ENCODE measurements at regions not wholly inside any gene's neighbourhood (a gene's known extent, or its start where the extent isn't known, plus 50 kb on each side); places are given as distances from the start of the nearest gene placed in this dataset.

- TF ChIP-seq CTCF (tag by site-specific recombination; IDR thresholded peaks at IDR 0.05) (no peak), ZBTB17 (tag by site-specific recombination; IDR thresholded peaks at IDR 0.05) (no peak), ZNF248 (tag by site-specific recombination; IDR thresholded peaks at IDR 0.05) (no peak), ZBTB1 (tag by site-specific recombination; IDR thresholded peaks at IDR 0.05) (no peak), ZNF792 (tag by site-specific recombination; IDR thresholded peaks at IDR 0.05) (no peak), ZNF664 (tag by site-specific recombination; IDR thresholded peaks at IDR 0.05) (no peak), KLF17 (tag by site-specific recombination; IDR thresholded peaks at IDR 0.05) (no peak), ZNF488 (tag by site-specific recombination; IDR thresholded peaks at IDR 0.05) (no peak)
These were observed 167.8 kb downstream of the DLEU7 start (continued) for GRCh38 chr13:50675651-50676050.

- H3K4me3 ChIP-seq (ENCODE audit: low read depth, low read length) = no peak overlapping the region
- H3K9me3 ChIP-seq (ENCODE audit: control insufficient read depth, insufficient read depth, low read depth, low read length) = no peaks in the 10 kb centered on the region
- ChIA-PET CTCF (no interaction called here), POLR2A (no interaction called here)
- H3K27ac ChIP-seq (ENCODE audit: extremely low read depth, low read depth, low read length) = no peak overlapping the region
- no peak for TF ChIP-seq ZNF561 (tag by site-specific recombination; IDR thresholded peaks at IDR 0.05; ENCODE audit: borderline replicate concordance)
- no peak for TF ChIP-seq PRDM2 (tag by site-specific recombination; IDR thresholded peaks at IDR 0.05; ENCODE audit: borderline replicate concordance)
- no peak for TF ChIP-seq ZBTB26 (tag by site-specific recombination; optimal IDR thresholded peaks at IDR 0.05)
- TF ChIP-seq ZNF175 (tag by site-specific recombination; IDR thresholded peaks at IDR 0.05) = no peak
- no peak for TF ChIP-seq ZNF211 (tag by site-specific recombination; IDR thresholded peaks at IDR 0.05; ENCODE audit: low read depth)
- no peak for TF ChIP-seq GLIS2 (tag by site-specific recombination; IDR thresholded peaks at IDR 0.05)
- TF ChIP-seq ZNF654 (tag by site-specific recombination; IDR thresholded peaks at IDR 0.05; ENCODE audit: low read depth) = no peak
- TF ChIP-seq ELK4 (IDR thresholded peaks at IDR 0.05; ENCODE audit: borderline replicate concordance, low read depth, low read length) = no peak
- TF ChIP-seq ZNF223 (tag by site-specific recombination; IDR thresholded peaks at IDR 0.05) = no peak
- TF ChIP-seq ZNF121 (tag by site-specific recombination; IDR thresholded peaks at IDR 0.05) = no peak
- no peak for TF ChIP-seq INSM2 (tag by site-specific recombination; IDR thresholded peaks at IDR 0.05)
- no peaks in the 10 kb centered on the region for H3K36me3 ChIP-seq (ENCODE audit: control insufficient read depth in 2 of 2, insufficient read depth in 1 of 2, low read length in 2 of 2)
- no peaks in the 10 kb centered on the region for H3K4me1 ChIP-seq (ENCODE audit: control insufficient read depth, insufficient read depth, low read length)
These were observed 166.9 kb downstream of the DLEU7 start for GRCh38 chr13:50676602-50677001.

All from HEK293 (cell line).